SK-N-SH (cell line): ENCODE measurements at regions not wholly inside any gene's neighbourhood (a gene's known extent, or its start where the extent isn't known, plus 50 kb on each side); places are given as distances from the start of the nearest gene placed in this dataset.

Source experiments
- CTCF ChIP-seq: fragments of 200-600 bp; sonication (generic); IDR thresholded peaks from 2 replicates; pipeline ENCODE4 v1.6.1; 2017; ENCODE audit warnings: antibody characterized with exemption, mild to moderate bottlenecking, moderate library complexity
- EP300 ChIP-seq, 2 experiments: IDR thresholded peaks; 2 replicates each; pipeline versions ENCODE4 v1.4.0 to v1.6.1; 2012; ENCODE audit warnings: borderline replicate concordance in 1 of 2, low read depth in 1 of 2, low read length in 1 of 2
- EZH2phosphoT487 ChIP-seq: fragments of 200-600 bp; sonication (generic); IDR thresholded peaks from 2 replicates; pipeline ENCODE4 v1.6.1; 2017; ENCODE audit warnings: low read depth, mixed run types, mild to moderate bottlenecking, antibody characterized with exemption, moderate library complexity, borderline replicate concordance
- FOSL2 ChIP-seq: IDR thresholded peaks from 2 replicates; pipeline ENCODE4 v1.4.0; 2012; ENCODE audit warnings: low read depth, mild to moderate bottlenecking, moderate library complexity, borderline replicate concordance
- FOXM1 ChIP-seq: IDR thresholded peaks from 2 replicates; pipeline ENCODE4 v1.4.0; 2012; ENCODE audit warnings: low read depth, mild to moderate bottlenecking
- GATA2 ChIP-seq: sonication (generic); formaldehyde crosslinking; IDR thresholded peaks from 2 replicates; pipeline ENCODE4 v1.5.0; 2020; ENCODE audit warnings: mild to moderate bottlenecking, missing genetic modification reagents
- JUND ChIP-seq: IDR thresholded peaks from 2 replicates; pipeline ENCODE4 v1.4.0; 2012
- MAX ChIP-seq: IDR thresholded peaks from 2 replicates; pipeline ENCODE4 v1.4.0; 2012; ENCODE audit warnings: low read depth
- NFIC ChIP-seq: IDR thresholded peaks from 2 replicates; pipeline ENCODE4 v1.4.0; 2012; ENCODE audit warnings: borderline replicate concordance
- PBX3 ChIP-seq: IDR thresholded peaks from 2 replicates; pipeline ENCODE4; 2012
- POLR2AphosphoS5 ChIP-seq: IDR thresholded peaks from 2 replicates; pipeline ENCODE4 v1.6.1; 2012; ENCODE audit warnings: low read depth, low read length
- YY1 ChIP-seq: IDR thresholded peaks from 2 replicates; pipeline ENCODE4 v1.4.0; 2012; ENCODE audit warnings: low read depth, mild to moderate bottlenecking

GRCh38 chr4:188714501-188714900, 575.3 kb downstream of the TRIML1 start:
- no peak for TF ChIP-seq CTCF
- TF ChIP-seq PBX3 = no peak
- no peak for TF ChIP-seq YY1
- no peak for TF ChIP-seq MAX
- TF ChIP-seq NFIC = no peak
- no peak for TF ChIP-seq POLR2AphosphoS5
- TF ChIP-seq EZH2phosphoT487 = no peak
- TF ChIP-seq EP300 (IDR thresholded peaks at IDR 0.05; ENCODE audit: borderline replicate concordance in 1 of 2, low read depth in 1 of 2, low read length in 1 of 2) = no peak
- TF ChIP-seq FOSL2 = no peak
- no peak for TF ChIP-seq JUND
- no peak for TF ChIP-seq GATA2
- no peak for TF ChIP-seq FOXM1
